ENCODE measurements at regions not wholly inside any gene's neighbourhood (a gene's known extent, or its start where the extent isn't known, plus 50 kb on each side); places are given as distances from the start of the nearest gene placed in this dataset.

DNA sequence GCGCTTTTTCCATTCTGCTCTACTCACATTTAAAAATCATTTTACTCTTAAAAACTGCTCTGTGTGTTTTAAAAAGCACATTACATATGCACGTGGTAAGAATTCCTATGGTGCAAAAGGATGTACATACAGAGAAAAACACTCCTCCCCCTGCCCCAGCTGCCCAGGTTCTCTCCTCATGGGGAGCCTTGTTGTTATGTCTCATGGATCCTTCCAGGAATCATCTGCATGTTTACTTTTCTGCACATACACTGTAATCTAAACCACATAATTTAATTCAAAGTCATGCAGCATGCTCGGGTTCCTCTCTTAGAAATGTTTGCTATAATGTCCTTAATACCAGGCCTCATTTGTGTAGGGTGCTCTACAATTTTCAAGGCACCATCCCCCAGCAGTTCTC, 243.3 kb downstream of the LOXHD1 start:
- TF ChIP-seq ARNTL (CRISPR knock-in tag; IDR thresholded peaks at IDR 0.05; ENCODE audit: borderline replicate concordance, low read depth) (no peak), ZNF70 (CRISPR knock-in tag; IDR thresholded peaks at IDR 0.05) (no peak), BACH2 (CRISPR knock-in tag; IDR thresholded peaks at IDR 0.05; ENCODE audit: borderline replicate concordance) (no peak), ZC3H10 (CRISPR knock-in tag; IDR thresholded peaks at IDR 0.05) (no peak), TOX (CRISPR knock-in tag; IDR thresholded peaks at IDR 0.05; ENCODE audit: borderline replicate concordance) (no peak), ISL1 (CRISPR knock-in tag; IDR thresholded peaks at IDR 0.05) (no peak), SNAI2 (CRISPR knock-in tag; IDR thresholded peaks at IDR 0.05) (no peak), POU6F1 (CRISPR knock-in tag; IDR thresholded peaks at IDR 0.05; ENCODE audit: borderline replicate concordance, low read depth) (no peak), CREB5 (CRISPR knock-in tag; IDR thresholded peaks at IDR 0.05; ENCODE audit: low read depth) (no peak), CSDC2 (CRISPR knock-in tag; IDR thresholded peaks at IDR 0.05) (no peak)
- TF ChIP-seq, protein P1, sequence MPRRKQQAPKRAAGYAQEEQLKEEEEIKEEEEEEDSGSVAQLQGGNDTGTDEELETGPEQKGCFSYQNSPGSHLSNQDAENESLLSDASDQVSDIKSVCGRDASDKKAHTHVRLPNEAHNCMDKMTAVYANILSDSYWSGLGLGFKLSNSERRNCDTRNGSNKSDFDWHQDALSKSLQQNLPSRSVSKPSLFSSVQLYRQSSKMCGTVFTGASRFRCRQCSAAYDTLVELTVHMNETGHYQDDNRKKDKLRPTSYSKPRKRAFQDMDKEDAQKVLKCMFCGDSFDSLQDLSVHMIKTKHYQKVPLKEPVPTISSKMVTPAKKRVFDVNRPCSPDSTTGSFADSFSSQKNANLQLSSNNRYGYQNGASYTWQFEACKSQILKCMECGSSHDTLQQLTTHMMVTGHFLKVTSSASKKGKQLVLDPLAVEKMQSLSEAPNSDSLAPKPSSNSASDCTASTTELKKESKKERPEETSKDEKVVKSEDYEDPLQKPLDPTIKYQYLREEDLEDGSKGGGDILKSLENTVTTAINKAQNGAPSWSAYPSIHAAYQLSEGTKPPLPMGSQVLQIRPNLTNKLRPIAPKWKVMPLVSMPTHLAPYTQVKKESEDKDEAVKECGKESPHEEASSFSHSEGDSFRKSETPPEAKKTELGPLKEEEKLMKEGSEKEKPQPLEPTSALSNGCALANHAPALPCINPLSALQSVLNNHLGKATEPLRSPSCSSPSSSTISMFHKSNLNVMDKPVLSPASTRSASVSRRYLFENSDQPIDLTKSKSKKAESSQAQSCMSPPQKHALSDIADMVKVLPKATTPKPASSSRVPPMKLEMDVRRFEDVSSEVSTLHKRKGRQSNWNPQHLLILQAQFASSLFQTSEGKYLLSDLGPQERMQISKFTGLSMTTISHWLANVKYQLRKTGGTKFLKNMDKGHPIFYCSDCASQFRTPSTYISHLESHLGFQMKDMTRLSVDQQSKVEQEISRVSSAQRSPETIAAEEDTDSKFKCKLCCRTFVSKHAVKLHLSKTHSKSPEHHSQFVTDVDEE (CRISPR knock-in tag; IDR thresholded peaks at IDR 0.05), result no peak

All from SK-N-SH treated with all-trans-retinoic acid at 6 μM for 48 hours (cell line).